Stimulated activated CD8-positive, alpha-beta memory T cell treated with anti-CD3 and anti-CD28 coated beads, Interleukin-12 subunit alpha, Interleukin-12 subunit beta, amount 100 ng/mL, for 4 hours (primary cell): ENCODE measurements at regions not wholly inside any gene's neighbourhood (a gene's known extent, or its start where the extent isn't known, plus 50 kb on each side); places are given as distances from the start of the nearest gene placed in this dataset.

Experiments used
- DNase-seq: peaks from one replicate; pipeline ENCODE4 v3.0.0-alpha.2; 2020; ENCODE audit warnings: low read depth

- no peak for DNase-seq
Measured at GRCh38 chr16:86979984-86980553, 337.1 kb downstream of the C16orf95 start.

DNA sequence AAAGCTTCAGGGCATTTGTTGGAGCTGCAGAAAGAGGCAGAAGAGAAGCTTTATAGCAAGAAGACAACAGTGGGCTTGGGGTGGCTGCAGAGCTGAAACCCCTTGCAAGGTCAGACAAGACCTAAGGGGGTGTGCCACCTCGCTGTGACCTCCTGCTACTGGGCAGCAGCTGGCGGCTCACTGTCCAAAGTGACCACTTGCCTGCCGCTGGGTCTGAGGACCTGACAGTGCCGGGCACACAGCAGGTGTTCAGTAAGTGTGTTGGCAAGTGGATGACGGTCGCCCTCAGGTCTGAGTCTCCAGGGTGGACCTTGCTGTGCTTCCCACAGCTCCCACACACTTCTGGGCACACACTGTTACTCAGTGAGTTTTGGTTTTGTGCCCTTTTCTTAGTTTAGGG lies 336.5 kb downstream of the C16orf95 start:
- DNase-seq = no peak

GRCh38 chr16:86982347-86982596 lies 334.9 kb downstream of the C16orf95 start:
- no peak for DNase-seq

GRCh38 chr16:86982912-86983311 lies 334.3 kb downstream of the C16orf95 start:
- no peak for DNase-seq

GRCh38 chr16:86983621-86984020 lies 333.6 kb downstream of the C16orf95 start:
- no peak for DNase-seq

- no peak for DNase-seq
Measured at GRCh38 chr16:86984343-86984742, 332.8 kb downstream of the C16orf95 start.

GRCh38 chr16:86984991-86985647 lies 332.1 kb downstream of the C16orf95 start:
- no peak for DNase-seq

DNA sequence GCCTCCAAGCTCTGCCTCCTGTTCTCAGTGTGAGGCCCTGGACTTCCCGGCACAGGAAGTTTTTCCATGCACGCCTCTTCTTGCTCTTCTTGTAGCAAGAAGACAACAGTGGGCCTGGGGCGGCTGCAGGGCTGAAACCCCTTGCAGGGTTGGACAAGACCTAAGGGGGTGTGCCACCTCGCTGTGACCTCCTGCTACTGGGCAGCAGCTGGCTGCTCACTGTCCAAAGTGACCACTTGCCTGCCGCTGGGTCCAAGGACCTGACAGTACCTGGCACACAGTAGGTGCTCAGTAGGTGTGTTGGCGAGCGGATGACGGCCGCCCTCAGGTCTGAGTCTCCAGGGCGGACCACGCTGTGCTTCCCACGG lies 331.6 kb downstream of the C16orf95 start:
- DNase-seq = no peak

DNA sequence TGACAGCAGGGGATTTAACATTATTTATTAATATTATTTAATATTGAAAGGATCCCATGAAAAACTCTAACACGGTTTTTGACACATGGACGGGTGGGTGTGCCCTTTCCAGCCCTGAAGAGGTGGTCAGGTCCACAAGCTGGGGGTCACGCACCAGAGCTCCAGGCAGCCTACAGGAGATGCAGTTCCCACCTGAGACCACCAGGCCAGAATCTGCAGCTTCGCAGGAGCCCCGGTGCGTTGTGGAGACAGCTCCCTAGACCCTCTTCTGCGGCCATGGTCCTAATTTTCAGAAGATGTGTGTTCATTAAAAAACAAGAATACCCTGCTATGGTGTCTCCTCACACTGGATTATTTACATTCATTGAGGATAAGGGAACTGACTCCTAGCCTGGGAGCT lies 331.1 kb downstream of the C16orf95 start:
- no peak for DNase-seq

DNA sequence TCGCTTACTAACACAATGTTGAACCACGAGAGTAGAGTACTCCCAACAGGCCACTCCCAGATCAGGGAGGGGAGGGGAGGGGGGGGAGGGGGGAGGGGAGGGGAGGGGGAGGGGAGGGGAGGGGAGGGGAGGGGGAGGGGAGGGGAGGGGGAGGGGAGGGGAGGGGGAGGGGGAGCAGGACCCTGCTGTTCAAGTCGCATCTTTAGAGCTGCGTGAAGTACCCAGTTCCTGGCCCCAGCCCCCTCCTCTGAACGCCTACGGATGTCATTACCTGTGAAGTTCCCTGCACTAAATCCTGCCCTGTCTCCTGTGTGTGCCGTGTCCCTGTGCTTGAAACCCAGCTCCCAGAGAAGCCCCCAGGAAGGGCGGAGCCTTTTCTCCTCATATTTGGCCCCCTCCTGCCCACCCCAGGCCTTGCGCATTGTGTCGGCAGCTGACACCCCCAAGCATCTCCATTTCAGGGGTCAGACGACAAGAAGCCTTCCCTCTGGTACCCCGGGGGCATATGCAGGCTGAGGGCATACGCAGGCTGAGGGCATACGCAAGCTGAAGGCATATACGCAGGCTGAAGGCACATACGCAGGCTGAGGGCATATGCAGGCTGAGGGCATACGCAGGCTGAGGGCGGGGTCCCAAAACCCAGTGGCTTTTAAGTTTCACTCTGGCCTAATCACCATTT lies 330.2 kb downstream of the C16orf95 start:
- DNase-seq = no peak

- no peak for DNase-seq
Measured at GRCh38 chr16:86987746-86988670, 329.2 kb downstream of the C16orf95 start.

GRCh38 chr16:86988920-86989696 lies 328.1 kb downstream of the C16orf95 start:
- no peak for DNase-seq

DNA sequence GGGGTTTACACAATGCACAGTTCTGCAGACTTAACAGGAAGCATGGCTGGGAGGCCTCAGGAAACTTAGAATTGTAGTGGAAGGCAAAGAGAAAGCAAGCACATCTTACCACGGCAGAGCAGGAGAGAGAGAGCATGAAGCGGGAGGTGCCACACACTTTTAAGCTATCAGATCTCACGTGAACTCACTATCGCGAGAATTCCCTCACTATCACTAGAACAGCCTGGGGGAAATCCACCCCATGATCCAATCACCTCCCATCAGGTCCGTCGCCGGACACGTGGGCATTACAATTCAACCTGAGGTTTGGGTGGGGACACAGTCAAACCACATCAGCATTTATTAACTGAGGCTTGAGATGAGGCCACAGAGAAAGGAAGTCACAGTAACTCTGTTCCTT lies 326.7 kb downstream of the C16orf95 start:
- DNase-seq = no peak

GRCh38 chr16:86991679-86992078 lies 325.5 kb downstream of the C16orf95 start:
- DNase-seq = no peak

- no peak for DNase-seq
Measured at GRCh38 chr16:86992587-86992986, 324.6 kb downstream of the C16orf95 start.

- no peak for DNase-seq
Measured at GRCh38 chr16:86993426-86994110, 323.6 kb downstream of the C16orf95 start.

- DNase-seq = no peak
Measured at GRCh38 chr16:86994215-86994614, 323.0 kb downstream of the C16orf95 start.

DNA sequence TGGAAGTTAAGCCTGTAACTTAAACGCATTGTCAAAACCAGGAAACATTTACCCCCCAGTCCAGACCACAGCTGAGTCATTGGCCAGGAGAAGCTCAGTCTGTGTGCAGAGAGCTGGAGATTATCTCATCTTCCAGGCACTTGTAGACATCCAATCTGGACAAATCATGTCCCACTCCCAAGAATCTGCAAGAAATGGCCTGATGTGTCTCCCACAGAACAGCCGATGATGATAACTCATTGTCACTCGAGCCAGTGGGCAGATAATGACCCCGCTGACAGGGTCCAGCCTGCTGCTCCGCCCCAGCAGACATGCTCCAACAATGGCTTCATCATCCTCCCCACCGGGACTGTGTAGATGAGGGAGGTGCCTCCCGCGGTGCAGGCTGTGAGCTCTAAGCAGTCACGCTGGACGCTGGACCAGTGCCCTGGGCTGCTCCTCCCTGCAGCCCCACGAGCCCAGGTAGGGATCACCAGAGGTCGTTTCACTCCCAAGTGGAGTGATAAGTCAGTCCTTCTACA lies 322.5 kb downstream of the C16orf95 start:
- DNase-seq = no peak

- no peak for DNase-seq
Measured at GRCh38 chr16:86995456-86995855, 321.7 kb downstream of the C16orf95 start.

GRCh38 chr16:86996081-86996480 lies 321.1 kb downstream of the C16orf95 start:
- no peak for DNase-seq

DNA sequence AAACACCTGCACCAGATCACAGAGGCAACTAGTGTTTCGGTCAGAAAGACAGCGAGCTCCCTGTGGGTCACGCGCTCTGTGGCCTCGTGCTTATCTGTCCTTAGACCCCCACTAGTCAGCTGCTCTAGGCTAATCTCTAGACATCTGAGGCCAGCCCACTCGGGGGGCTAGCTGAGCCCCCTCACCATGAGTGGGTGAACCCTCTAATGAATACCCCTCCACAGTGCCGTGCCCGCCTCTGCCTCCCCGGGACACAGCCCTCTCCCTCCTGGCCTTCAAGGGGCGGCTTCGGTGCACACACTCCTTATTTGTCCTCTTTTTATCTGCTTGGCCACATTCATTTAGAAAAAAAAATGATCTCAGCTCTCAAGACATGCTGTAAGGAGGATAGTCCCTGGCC lies 320.1 kb downstream of the C16orf95 start:
- DNase-seq = no peak
